A549 (cell line): ENCODE measurements at regions not wholly inside any gene's neighbourhood (a gene's known extent, or its start where the extent isn't known, plus 50 kb on each side); places are given as distances from the start of the nearest gene placed in this dataset.
"Not testable (repeated sequence)": the region's sequence is repeated elsewhere in the genome, so short reads cannot be mapped to it uniquely, and the experiment has no call there.

ENCODE experiments used
- ATAC-seq, 2 experiments: fragments of 200-7000 bp in 1 of 2; fragments of >200 bp in 1 of 2; cut with Nextera tagmentation in 1 of 2; cut with Tn5 transposase in 1 of 2; 3 replicates each; pipeline versions ENCODE4 v1.8.0 to v1.9.1; 2018 to 2020; ENCODE audit warnings: mild to moderate bottlenecking in 1 of 2, moderate library complexity in 1 of 2
- CTCF ChIA-PET: fragments of 300-600 bp; sonication (Branson Sonifier 250); formaldehyde crosslinking; extraction: SDS; loops from one replicate; lab custom pipeline; 2021; ENCODE audit warnings: antibody characterized with exemption, inconsistent platforms; lab: Yijun Ruan, JAX
- POLR2A ChIA-PET: fragments of 350-600 bp; formaldehyde crosslinking; extraction: SDS; loops from one replicate; lab custom pipeline; 2021; ENCODE audit warnings: antibody characterized with exemption, inconsistent platforms; lab: Yijun Ruan, JAX
- DNase-seq, 2 experiments: peaks; one replicate each; pipeline versions ENCODE4 v3.0.0 to v3.0.0-alpha.2; 2011 to 2016; ENCODE audit warnings: low read depth in 1 of 2, low spot score in 1 of 2
- FAIRE-seq: peaks from 2 replicates; lab custom pipeline; 2011; peaks lifted over from hg19 to GRCh38; lab: Jason Lieb, UNC
- H3K27ac ChIP-seq, 2 experiments: fragments of >200 bp; sonication (Bioruptor Twin); formaldehyde crosslinking; 3 replicates each; pipeline ENCODE4 v1.5.1; 2016 to 2017
- H3K4me1 ChIP-seq: fragments of >200 bp; sonication (Bioruptor Twin); formaldehyde crosslinking; 3 replicates; pipeline ENCODE4 v1.6.1; 2016
- H3K4me2 ChIP-seq: fragments of >200 bp; sonication (Bioruptor Twin); formaldehyde crosslinking; 3 replicates; pipeline ENCODE4 v1.6.1; 2016
- H3K4me3 ChIP-seq: fragments of >200 bp; sonication (Bioruptor Twin); formaldehyde crosslinking; 3 replicates; pipeline ENCODE4 v1.5.1; 2016
- H3K9me3 ChIP-seq: fragments of >200 bp; sonication (Bioruptor Twin); formaldehyde crosslinking; 3 replicates; pipeline ENCODE4 v1.6.1; 2016
- ATOH8 ChIP-seq: fragments of 250-450 bp; sonication (Bioruptor Pico); IDR thresholded peaks from 2 replicates; pipeline ENCODE4 v1.5.0; 2020; ENCODE audit warnings: low read depth, mild to moderate bottlenecking, moderate library complexity
- CBX2 ChIP-seq: fragments of 200-600 bp; sonication (generic); IDR thresholded peaks from 2 replicates; pipeline ENCODE4 v1.6.1; 2016; ENCODE audit warnings: low read depth, mild to moderate bottlenecking, borderline replicate concordance
- CEBPB ChIP-seq, 2 experiments: fragments of >200 bp in 1 of 2; sonication (Bioruptor Twin) in 1 of 2; formaldehyde crosslinking in 1 of 2; IDR thresholded peaks; 2 replicates each; pipeline ENCODE4 v1.6.1; 2012 to 2016
- EHF ChIP-seq: fragments of 250-450 bp; sonication (Bioruptor Pico); IDR thresholded peaks from 2 replicates; pipeline ENCODE4 v1.5.0; 2020; ENCODE audit warnings: mild to moderate bottlenecking
- EP300 ChIP-seq, 2 experiments: fragments of >200 bp; sonication (Bioruptor Twin); formaldehyde crosslinking; IDR thresholded peaks; 2 replicates in 1 of 2; 3 replicates in 1 of 2; pipeline ENCODE4 v1.6.1; 2016 to 2017
- JUN ChIP-seq, 2 experiments: fragments of >200 bp; sonication (Bioruptor Twin); formaldehyde crosslinking; IDR thresholded peaks; 2 replicates in 1 of 2; 3 replicates in 1 of 2; pipeline ENCODE4 v1.6.1; 2016 to 2017
- KDM1A ChIP-seq: fragments of 200-600 bp; sonication (generic); IDR thresholded peaks from 2 replicates; pipeline ENCODE4 v1.6.1; 2016; ENCODE audit warnings: low read depth, mild to moderate bottlenecking
- KDM5A ChIP-seq: fragments of 200-600 bp; sonication (generic); IDR thresholded peaks from 2 replicates; pipeline ENCODE4 v1.6.1; 2016; ENCODE audit warnings: antibody characterized with exemption, mild to moderate bottlenecking
- MAFK ChIP-seq: fragments of 450-650 bp; IDR thresholded peaks from 2 replicates; pipeline ENCODE4 v1.6.1; 2014; ENCODE audit not compliant: partially characterized antibody
- MYC ChIP-seq: IDR thresholded peaks from 2 replicates; pipeline ENCODE4 v1.6.1; 2012; ENCODE audit warnings: mild to moderate bottlenecking, inconsistent platforms, low read length, improper control_type of control experiment, borderline replicate concordance
- NR3C1 ChIP-seq: fragments of >200 bp; sonication (Bioruptor Twin); formaldehyde crosslinking; IDR thresholded peaks from 3 replicates; pipeline ENCODE4 v1.6.1; 2017
- RARB ChIP-seq: fragments of 250-450 bp; sonication (Bioruptor Pico); IDR thresholded peaks from 2 replicates; pipeline ENCODE4 v1.8.0; 2021; ENCODE audit warnings: mild to moderate bottlenecking, moderate library complexity
- RCOR1 ChIP-seq: fragments of 150-350 bp; IDR thresholded peaks from 2 replicates; pipeline ENCODE4 v1.6.1; 2014; ENCODE audit warnings: antibody characterized with exemption, low read length, low read depth
- TFCP2L1 ChIP-seq: fragments of 250-450 bp; sonication (Bioruptor Pico); IDR thresholded peaks from 2 replicates; pipeline ENCODE4 v1.5.0; 2021; ENCODE audit warnings: mild to moderate bottlenecking
- ZFP36 ChIP-seq: fragments of 450-650 bp; IDR thresholded peaks from 2 replicates; pipeline ENCODE4 v1.6.1; 2014; ENCODE audit warnings: borderline replicate concordance; ENCODE audit not compliant: partially characterized antibody
- ZNF302 ChIP-seq: fragments of 250-450 bp; sonication (Bioruptor Pico); IDR thresholded peaks from 2 replicates; pipeline ENCODE4 v1.9.0; 2021; ENCODE audit warnings: inconsistent platforms, mild to moderate bottlenecking, moderate library complexity
- WGBS: methylation state at CpG from one replicate; pipeline ENCODE4 v1.1.6; 2017; ENCODE audit errors: missing lambda C conversion rate; 5-methylcytosine and 5-hydroxymethylcytosine counted together

GRCh38 chr1:106393046-106393445 lies 663.4 kb upstream of the PRMT6 start:
- DNase-seq (no peak), ATAC-seq (no peak), FAIRE-seq (no peak)
- no peak overlapping the region for H3K27ac ChIP-seq
- H3K4me3 ChIP-seq, result no peak overlapping the region
- H3K4me1 ChIP-seq, result no peaks in the 10 kb centered on the region
- TF ChIP-seq KDM5A (no peak), EHF (CRISPR knock-in tag) (no peak), EP300 (IDR thresholded peaks at IDR 0.05) (no peak)
- ChIA-PET CTCF (no interaction called here), POLR2A (no interaction called here)
- no peak overlapping the region for H3K4me2 ChIP-seq
- 13% methylated on average over 1 of the region's 1 CpG for WGBS
- no peaks in the 10 kb centered on the region for H3K9me3 ChIP-seq

GRCh38 chr1:106396020-106396419 lies 660.5 kb upstream of the PRMT6 start:
- H3K27ac ChIP-seq, result no peak overlapping the region
- DNase-seq, result no peak
- CTCF ChIA-PET, result no interaction called here

GRCh38 chr1:106398391-106398790 lies 658.1 kb upstream of the PRMT6 start:
- H3K4me2 ChIP-seq, result no peak overlapping the region
- no peaks in the 10 kb centered on the region for H3K9me3 ChIP-seq
- no peak for DNase-seq
- ChIA-PET CTCF (interaction anchor here (0.7 kb wide), 1 partner anchor 839 kb away, joined by 3 read pairs; no protein-coding TSS in a partner anchor), POLR2A (no interaction called here)
- no peak overlapping the region for H3K4me3 ChIP-seq
- ATAC-seq, result no peak
- no peak overlapping the region for H3K27ac ChIP-seq
- 12% methylated on average over 5 of the region's 5 CpGs for WGBS
- H3K4me1 ChIP-seq, result no peaks in the 10 kb centered on the region
- no peak for TF ChIP-seq ATOH8
- no peak for TF ChIP-seq CEBPB (IDR thresholded peaks at IDR 0.05)
- TF ChIP-seq RARB (CRISPR knock-in tag), result no peak
- no peak for FAIRE-seq

More at GRCh38 chr1:106396020-106396419, 660.5 kb upstream of the PRMT6 start:
- ATAC-seq (no peak), FAIRE-seq (no peak)
- TF ChIP-seq MAFK, result no peak
- TF ChIP-seq CBX2, result no peak
- no peak for TF ChIP-seq MYC
- no peak for TF ChIP-seq RCOR1
- TF ChIP-seq ZFP36, result no peak
- no peak for TF ChIP-seq NR3C1
- TF ChIP-seq KDM1A, result no peak
- TF ChIP-seq ZNF302, result no peak
- TF ChIP-seq TFCP2L1 (CRISPR knock-in tag), result no peak
- Histone ChIP-seq H3K4me2 (no peak overlapping the region), H3K4me3 (no peak overlapping the region), H3K4me1 (no peaks in the 10 kb centered on the region), H3K9me3 (no peaks in the 10 kb centered on the region)
- POLR2A ChIA-PET, result no interaction called here

- no peak overlapping the region for H3K27ac ChIP-seq
- H3K4me2 ChIP-seq, result no peak overlapping the region
- H3K4me1 ChIP-seq, result no peaks in the 10 kb centered on the region
- no peaks in the 10 kb centered on the region for H3K9me3 ChIP-seq
- no peak overlapping the region for H3K4me3 ChIP-seq
- ATAC-seq (no peak), FAIRE-seq (no peak), DNase-seq (no peak)
- WGBS, result 0% methylated on average over 1 of the region's 1 CpG
- ChIA-PET POLR2A (no interaction called here), CTCF (no interaction called here)
- TF ChIP-seq KDM1A, result no peak
Observed at GRCh38 chr1:106406114-106406513, 650.4 kb upstream of the PRMT6 start.

- H3K27ac ChIP-seq, H3K9me3 ChIP-seq, ATAC-seq, POLR2A ChIA-PET, H3K4me1 ChIP-seq, DNase-seq, H3K4me3 ChIP-seq, H3K4me2 ChIP-seq, CTCF ChIA-PET, FAIRE-seq: not testable (repeated sequence)
- no CpG with 5 or more reads among the region's 18 CpGs for WGBS
Observed at GRCh38 chr1:106412321-106412720, 644.2 kb upstream of the PRMT6 start.

GRCh38 chr1:106435269-106435668 lies 621.2 kb upstream of the PRMT6 start:
- DNase-seq (no peak), FAIRE-seq (no peak), ATAC-seq (no peak)

More at GRCh38 chr1:106435269-106435668, 621.2 kb upstream of the PRMT6 start:
- Histone ChIP-seq H3K4me3 (no peak overlapping the region), H3K4me1 (no peaks in the 10 kb centered on the region), H3K27ac (no peak overlapping the region), H3K9me3 (no peaks in the 10 kb centered on the region), H3K4me2 (no peak overlapping the region)
- no peak for TF ChIP-seq TFCP2L1 (CRISPR knock-in tag)
- no peak for TF ChIP-seq JUN (IDR thresholded peaks at IDR 0.05)
- no peak for TF ChIP-seq CBX2
- CTCF ChIA-PET, result no interaction called here
- POLR2A ChIA-PET, result no interaction called here
- 3% methylated on average over 1 of the region's 1 CpG for WGBS
